IPS DF 6.9 (cell line): ENCODE measurements at regions not wholly inside any gene's neighbourhood (a gene's known extent, or its start where the extent isn't known, plus 50 kb on each side); places are given as distances from the start of the nearest gene placed in this dataset.
"Not testable (repeated sequence)": the region's sequence is repeated elsewhere in the genome, so short reads cannot be mapped to it uniquely, and the experiment has no call there.

Experiments
- DNase-seq: peaks from one replicate; pipeline ENCODE4 v3.0.0-alpha.2; 2013; ENCODE audit warnings: low read depth, low spot score
- H3K27ac ChIP-seq: one replicate; pipeline ENCODE4 v1.5.1; 2013; ENCODE audit warnings: low read length, control low read depth
- H3K27me3 ChIP-seq: 2 replicates; pipeline ENCODE4 v1.6.1; 2013; ENCODE audit warnings: mild to moderate bottlenecking, low read length; ENCODE audit not compliant: control insufficient read depth, insufficient read depth
- H3K36me3 ChIP-seq: 2 replicates; pipeline ENCODE4 v1.6.1; 2013; ENCODE audit warnings: low read length; ENCODE audit not compliant: control insufficient read depth, insufficient read depth
- H3K4me1 ChIP-seq: 2 replicates; pipeline ENCODE4 v1.6.1; 2013; ENCODE audit warnings: low read length; ENCODE audit not compliant: control insufficient read depth, insufficient read depth
- H3K4me3 ChIP-seq: 2 replicates; pipeline ENCODE4 v1.5.1; 2013; ENCODE audit warnings: mild to moderate bottlenecking, low read length
- H3K9me3 ChIP-seq: 2 replicates; pipeline ENCODE4 v1.6.1; 2013; ENCODE audit warnings: low read length, inconsistent platforms; ENCODE audit not compliant: control insufficient read depth, insufficient read depth
- WGBS: extraction: QIAGEN DNeasy Blood & Tissue Kit; methylation state at CpG from one replicate; pipeline ENCODE4 v1.1.7; 2013; ENCODE audit warnings: mixed read lengths, missing lambda C conversion rate; ENCODE audit not compliant: insufficient read length, insufficient coverage; 5-methylcytosine and 5-hydroxymethylcytosine counted together

GRCh38 chr2:172253190-172254052 lies 150.7 kb upstream of the DLX2 start:
- Histone ChIP-seq H3K27ac (no peak overlapping the region), H3K4me3 (no peak overlapping the region), H3K9me3 (no peaks in the 10 kb centered on the region), H3K36me3 (no peaks in the 10 kb centered on the region), H3K27me3 (no peaks in the 10 kb centered on the region), H3K4me1 (peaks cover 4% of the 10 kb centered on the region)
- no peak for DNase-seq
- no CpG with 5 or more reads among the region's 16 CpGs for WGBS

- WGBS = no CpG with 5 or more reads among the region's 2 CpGs
- no peaks in the 10 kb centered on the region for H3K9me3 ChIP-seq
- no peaks in the 10 kb centered on the region for H3K27me3 ChIP-seq
- no peak overlapping the region for H3K4me3 ChIP-seq
- H3K27ac ChIP-seq = no peak overlapping the region
- no peaks in the 10 kb centered on the region for H3K36me3 ChIP-seq
- H3K4me1 ChIP-seq = peaks cover 4% of the 10 kb centered on the region; the same call in 1 of the 2 replicates
- no peak for DNase-seq
These were observed 154.2 kb upstream of the DLX2 start for GRCh38 chr2:172256886-172257285.

- Histone ChIP-seq H3K27ac (no peak overlapping the region), H3K9me3 (no peaks in the 10 kb centered on the region), H3K4me3 (no peak overlapping the region), H3K4me1 (peaks cover 4% of the 10 kb centered on the region; the same call in 1 of the 2 replicates), H3K27me3 (no peaks in the 10 kb centered on the region), H3K36me3 (no peaks in the 10 kb centered on the region)
- no CpG with 5 or more reads among the region's 4 CpGs for WGBS
- no peak for DNase-seq
These were observed 157.1 kb upstream of the DLX2 start for GRCh38 chr2:172259827-172260226.

DNA sequence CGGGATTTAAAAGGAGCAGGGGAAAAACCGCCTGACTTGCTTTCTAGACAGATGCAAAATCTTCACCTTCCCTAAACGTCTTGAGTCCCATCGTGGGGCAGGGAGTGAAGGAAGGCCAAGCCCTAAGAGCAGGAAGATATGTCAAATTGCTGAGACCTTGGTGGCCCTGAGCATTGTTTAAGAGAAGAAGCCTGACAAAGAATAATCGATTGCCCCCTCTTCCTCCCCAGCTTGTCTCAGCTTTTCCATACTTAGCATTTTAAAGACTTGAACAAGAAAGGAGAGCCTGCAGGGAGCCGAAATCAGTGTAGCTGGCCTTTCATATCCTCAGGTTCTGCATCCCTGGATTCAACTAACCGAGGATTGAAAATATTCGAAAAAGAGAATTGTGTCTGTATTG lies 157.6 kb upstream of the DLX2 start:
- H3K4me3 ChIP-seq = no peak overlapping the region
- peaks cover 4% of the 10 kb centered on the region; the same call in 1 of the 2 replicates for H3K4me1 ChIP-seq
- DNase-seq = no peak
- H3K36me3 ChIP-seq = no peaks in the 10 kb centered on the region
- no peaks in the 10 kb centered on the region for H3K27me3 ChIP-seq
- H3K27ac ChIP-seq = no peak overlapping the region
- no peaks in the 10 kb centered on the region for H3K9me3 ChIP-seq
- WGBS = no CpG with 5 or more reads among the region's 8 CpGs

DNA sequence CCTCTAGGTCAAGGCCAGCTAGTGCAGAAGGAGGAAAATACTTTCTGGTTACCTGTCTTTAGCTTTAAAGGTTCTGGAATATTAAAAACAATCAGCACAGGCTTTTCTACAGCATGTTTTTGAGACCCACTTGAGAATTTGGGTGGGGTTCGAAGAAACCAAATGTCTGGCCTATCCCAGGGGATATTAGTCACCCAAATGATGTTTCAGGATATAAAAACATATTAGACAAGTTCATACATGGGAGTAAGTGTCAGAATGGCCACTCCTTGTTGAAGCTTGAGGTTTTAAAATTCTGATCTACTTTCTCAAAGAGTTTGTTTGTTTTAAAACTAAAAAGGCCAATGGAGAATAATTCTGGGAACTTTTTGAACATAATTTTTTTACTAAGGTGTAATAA lies 158.6 kb upstream of the DLX2 start:
- H3K27me3 ChIP-seq = no peaks in the 10 kb centered on the region
- no peak for DNase-seq
- no peak overlapping the region for H3K4me3 ChIP-seq
- no peaks in the 10 kb centered on the region for H3K36me3 ChIP-seq
- H3K27ac ChIP-seq = no peak overlapping the region
- peaks cover 4% of the 10 kb centered on the region; the same call in 1 of the 2 replicates for H3K4me1 ChIP-seq
- H3K9me3 ChIP-seq = no peaks in the 10 kb centered on the region
- no CpG with 5 or more reads among the region's 1 CpG for WGBS

DNA sequence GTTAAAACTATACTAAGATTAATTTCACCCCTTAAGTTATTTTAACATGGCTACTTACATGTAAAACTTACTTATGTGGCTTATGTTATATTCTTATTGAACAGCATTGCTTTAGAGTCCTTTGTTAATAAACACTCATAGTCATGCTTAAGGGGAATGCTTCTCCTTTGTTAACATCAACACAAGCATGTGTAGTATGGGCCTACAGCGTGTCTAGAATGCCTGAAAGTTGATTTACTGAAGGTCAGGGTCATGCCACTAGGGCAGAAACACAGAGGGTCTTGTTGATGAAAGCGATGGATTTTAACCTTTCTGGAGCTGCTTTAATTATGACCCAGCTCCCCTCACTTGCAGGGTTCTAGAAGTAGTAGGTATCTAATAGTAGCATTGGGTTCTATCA lies 159.8 kb upstream of the DLX2 start:
- Histone ChIP-seq H3K4me1 (peaks cover 4% of the 10 kb centered on the region; the same call in 1 of the 2 replicates), H3K36me3 (no peaks in the 10 kb centered on the region), H3K27me3 (no peaks in the 10 kb centered on the region), H3K4me3 (no peak overlapping the region), H3K27ac (no peak overlapping the region), H3K9me3 (no peaks in the 10 kb centered on the region)
- no peak for DNase-seq
- no CpG with 5 or more reads among the region's 2 CpGs for whole genome bisulfite sequencing

GRCh38 chr2:172264820-172265219 lies 162.1 kb upstream of the DLX2 start:
- not testable (repeated sequence) for H3K36me3 ChIP-seq, H3K9me3 ChIP-seq, H3K27me3 ChIP-seq, H3K27ac ChIP-seq, H3K4me3 ChIP-seq, H3K4me1 ChIP-seq, DNase-seq
- no CpG with 5 or more reads among the region's 2 CpGs for WGBS

DNA sequence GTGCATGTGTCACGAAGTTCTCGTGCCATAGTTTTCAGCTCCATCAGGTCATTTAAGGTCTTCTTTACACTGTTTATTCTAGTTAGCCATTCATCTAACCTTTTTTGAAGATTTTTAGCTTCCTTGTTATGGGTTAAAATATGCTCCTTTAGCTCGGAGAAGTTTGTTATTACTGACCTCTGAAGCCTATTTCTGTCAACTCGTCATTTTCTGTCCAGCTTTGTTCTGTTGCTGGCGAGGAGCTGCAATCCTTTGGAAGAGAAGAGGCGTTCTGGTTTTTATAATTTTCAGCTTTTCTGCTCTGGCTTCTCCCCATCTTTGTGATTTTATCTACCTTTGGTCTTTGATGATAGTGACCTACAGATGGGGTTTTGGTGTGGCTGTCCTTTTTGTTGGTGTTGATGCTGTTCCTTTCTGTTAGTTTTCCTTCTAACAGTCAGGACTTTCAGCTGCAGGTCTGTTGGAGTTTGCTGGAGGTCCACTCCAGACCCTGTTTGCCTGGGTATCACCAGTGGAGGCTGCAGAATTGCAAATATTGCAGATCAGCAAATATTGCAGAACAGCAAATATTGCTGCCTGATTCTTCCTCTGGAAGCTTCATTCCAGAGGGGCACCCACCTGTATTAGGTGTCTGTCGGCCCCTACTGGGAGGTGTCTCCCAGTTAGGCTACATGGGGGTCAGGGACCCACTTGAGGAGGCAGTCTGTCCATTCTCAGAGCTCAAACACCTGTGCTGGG lies 157.7 kb upstream of the ITGA6 start:
- not testable (repeated sequence) for H3K27ac ChIP-seq, H3K4me3 ChIP-seq, DNase-seq, H3K9me3 ChIP-seq, H3K27me3 ChIP-seq, H3K4me1 ChIP-seq, H3K36me3 ChIP-seq
- WGBS = no CpG with 5 or more reads among the region's 7 CpGs

DNA sequence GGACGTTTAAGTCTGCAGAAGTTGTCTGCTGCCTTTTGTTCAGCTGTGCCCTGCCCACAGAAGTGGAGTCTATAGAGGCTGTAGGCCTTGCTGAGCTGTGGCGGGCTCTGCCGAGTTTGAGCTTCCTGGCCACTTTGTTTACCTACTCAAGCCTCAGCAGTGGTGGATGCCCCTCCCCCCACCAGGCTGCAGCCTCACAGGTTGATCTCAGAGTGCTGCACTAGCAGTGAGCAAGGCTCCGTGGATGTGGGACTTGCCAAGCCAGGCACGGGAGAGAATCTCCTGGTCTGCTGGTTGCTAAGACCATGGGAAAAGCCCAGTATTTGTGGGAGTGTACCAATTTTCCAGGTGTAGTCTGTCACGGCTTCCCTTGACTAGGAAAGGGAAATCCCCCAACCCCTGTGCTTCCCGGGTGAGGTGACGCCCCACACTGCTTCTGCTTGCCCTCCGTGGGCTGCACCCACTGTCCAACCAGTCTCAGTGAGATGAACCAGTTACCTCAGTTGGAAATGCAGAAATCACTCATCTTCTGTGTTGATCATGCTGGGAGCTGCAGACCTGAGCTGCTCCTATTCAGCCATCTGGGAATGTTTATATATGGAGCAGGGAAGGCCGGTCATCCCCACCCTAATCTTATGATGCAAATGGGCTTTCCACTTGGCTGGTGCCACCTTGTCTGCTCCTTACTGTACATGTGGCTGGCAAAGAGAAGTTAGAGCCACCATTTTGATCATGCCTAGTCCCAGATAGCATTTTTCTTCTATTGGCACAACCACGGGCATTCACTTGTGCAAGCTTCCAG lies 156.9 kb upstream of the ITGA6 start:
- Histone ChIP-seq H3K9me3 (no peaks in the 10 kb centered on the region), H3K27ac (no peak overlapping the region), H3K4me1 (peaks cover 9% of the 10 kb centered on the region; the same call in 1 of the 2 replicates), H3K27me3 (no peaks in the 10 kb centered on the region), H3K36me3 (no peaks in the 10 kb centered on the region), H3K4me3 (no peak overlapping the region)
- WGBS = no CpG with 5 or more reads among the region's 11 CpGs
- DNase-seq = no peak

DNA sequence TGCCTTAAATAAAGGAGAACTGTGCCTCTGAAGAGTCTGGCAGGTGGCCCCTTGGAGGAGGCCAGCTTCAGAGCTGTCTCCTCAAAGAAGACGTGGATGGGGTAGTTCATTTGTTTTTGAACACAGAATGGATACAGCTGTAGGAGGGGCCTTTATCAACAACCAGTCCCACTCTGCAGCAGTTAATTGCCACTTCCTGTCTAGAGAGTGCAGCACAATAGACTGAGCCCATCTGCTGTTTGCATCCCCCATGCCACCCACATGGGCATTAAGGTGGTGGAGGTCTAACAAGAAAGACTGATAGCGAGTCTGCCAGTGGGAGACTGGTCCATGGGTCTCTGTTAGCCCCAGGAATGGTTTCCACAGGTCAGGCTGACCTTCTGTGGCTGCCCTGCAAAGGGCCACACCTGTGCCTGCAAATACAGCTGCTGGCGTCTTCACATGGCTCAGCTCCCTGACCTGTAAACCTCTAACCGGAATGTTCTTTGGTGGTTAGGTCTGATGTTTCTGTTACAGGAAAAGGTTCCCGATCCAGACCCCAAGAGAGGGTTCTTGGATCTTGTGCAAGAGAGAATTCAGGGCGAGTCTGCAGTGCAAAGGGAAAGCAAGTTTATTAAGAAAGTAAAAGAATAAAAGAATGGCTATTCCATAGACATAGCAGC lies 153.3 kb upstream of the ITGA6 start:
- Histone ChIP-seq H3K27ac (no peak overlapping the region), H3K9me3 (no peaks in the 10 kb centered on the region), H3K4me1 (peaks cover 9% of the 10 kb centered on the region; the same call in 1 of the 2 replicates), H3K36me3 (no peaks in the 10 kb centered on the region; the same call in 1 of the 2 replicates), H3K4me3 (no peak overlapping the region), H3K27me3 (no peaks in the 10 kb centered on the region)
- WGBS = no CpG with 5 or more reads among the region's 6 CpGs
- DNase-seq = no peak
